ENCODE measurements at regions not wholly inside any gene's neighbourhood (a gene's known extent, or its start where the extent isn't known, plus 50 kb on each side); places are given as distances from the start of the nearest gene placed in this dataset.

DNA sequence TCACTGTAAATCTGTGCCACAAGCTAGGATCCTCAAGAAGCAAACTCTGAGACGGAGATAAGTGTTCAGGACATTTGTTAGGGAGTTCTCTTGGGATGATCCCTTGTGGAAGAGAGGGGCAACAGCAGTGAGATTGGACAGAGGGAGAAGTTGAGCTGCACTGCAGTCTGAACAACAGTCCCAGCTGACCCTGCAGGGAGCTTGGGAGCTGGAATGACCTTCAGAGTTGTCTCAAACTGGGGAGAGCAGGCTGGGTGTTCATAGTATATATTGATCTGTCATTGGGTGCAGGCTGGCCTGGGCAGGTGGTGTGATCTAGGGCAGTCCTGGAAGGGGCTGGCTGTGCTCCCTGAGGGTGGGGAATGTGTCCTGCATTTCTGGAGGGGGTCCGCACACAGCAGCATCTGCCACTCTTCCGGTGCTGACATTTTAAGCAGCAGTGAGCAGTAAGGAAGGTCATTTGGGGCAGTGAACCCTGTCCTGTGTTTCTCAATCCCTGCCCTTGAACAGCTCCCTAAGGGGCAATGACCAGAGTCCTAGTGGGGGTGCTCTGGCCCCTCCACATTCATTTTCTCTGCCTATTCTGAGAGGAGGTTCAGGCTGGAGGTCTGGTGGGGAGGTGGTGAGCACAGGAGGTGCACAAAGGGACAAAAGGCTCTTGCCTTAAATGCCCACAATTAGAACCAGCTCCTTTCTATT is 90.2 kb upstream of the PPM1J start:
- TF ChIP-seq, protein P1, sequence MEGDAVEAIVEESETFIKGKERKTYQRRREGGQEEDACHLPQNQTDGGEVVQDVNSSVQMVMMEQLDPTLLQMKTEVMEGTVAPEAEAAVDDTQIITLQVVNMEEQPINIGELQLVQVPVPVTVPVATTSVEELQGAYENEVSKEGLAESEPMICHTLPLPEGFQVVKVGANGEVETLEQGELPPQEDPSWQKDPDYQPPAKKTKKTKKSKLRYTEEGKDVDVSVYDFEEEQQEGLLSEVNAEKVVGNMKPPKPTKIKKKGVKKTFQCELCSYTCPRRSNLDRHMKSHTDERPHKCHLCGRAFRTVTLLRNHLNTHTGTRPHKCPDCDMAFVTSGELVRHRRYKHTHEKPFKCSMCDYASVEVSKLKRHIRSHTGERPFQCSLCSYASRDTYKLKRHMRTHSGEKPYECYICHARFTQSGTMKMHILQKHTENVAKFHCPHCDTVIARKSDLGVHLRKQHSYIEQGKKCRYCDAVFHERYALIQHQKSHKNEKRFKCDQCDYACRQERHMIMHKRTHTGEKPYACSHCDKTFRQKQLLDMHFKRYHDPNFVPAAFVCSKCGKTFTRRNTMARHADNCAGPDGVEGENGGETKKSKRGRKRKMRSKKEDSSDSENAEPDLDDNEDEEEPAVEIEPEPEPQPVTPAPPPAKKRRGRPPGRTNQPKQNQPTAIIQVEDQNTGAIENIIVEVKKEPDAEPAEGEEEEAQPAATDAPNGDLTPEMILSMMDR (IDR thresholded peaks at IDR 0.05; ENCODE audit: low read depth, low read length, missing input control): no peak
- TF ChIP-seq, protein P2, sequence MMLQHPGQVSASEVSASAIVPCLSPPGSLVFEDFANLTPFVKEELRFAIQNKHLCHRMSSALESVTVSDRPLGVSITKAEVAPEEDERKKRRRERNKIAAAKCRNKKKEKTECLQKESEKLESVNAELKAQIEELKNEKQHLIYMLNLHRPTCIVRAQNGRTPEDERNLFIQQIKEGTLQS (IDR thresholded peaks at IDR 0.05): no peak
- TF ChIP-seq, protein P3, sequence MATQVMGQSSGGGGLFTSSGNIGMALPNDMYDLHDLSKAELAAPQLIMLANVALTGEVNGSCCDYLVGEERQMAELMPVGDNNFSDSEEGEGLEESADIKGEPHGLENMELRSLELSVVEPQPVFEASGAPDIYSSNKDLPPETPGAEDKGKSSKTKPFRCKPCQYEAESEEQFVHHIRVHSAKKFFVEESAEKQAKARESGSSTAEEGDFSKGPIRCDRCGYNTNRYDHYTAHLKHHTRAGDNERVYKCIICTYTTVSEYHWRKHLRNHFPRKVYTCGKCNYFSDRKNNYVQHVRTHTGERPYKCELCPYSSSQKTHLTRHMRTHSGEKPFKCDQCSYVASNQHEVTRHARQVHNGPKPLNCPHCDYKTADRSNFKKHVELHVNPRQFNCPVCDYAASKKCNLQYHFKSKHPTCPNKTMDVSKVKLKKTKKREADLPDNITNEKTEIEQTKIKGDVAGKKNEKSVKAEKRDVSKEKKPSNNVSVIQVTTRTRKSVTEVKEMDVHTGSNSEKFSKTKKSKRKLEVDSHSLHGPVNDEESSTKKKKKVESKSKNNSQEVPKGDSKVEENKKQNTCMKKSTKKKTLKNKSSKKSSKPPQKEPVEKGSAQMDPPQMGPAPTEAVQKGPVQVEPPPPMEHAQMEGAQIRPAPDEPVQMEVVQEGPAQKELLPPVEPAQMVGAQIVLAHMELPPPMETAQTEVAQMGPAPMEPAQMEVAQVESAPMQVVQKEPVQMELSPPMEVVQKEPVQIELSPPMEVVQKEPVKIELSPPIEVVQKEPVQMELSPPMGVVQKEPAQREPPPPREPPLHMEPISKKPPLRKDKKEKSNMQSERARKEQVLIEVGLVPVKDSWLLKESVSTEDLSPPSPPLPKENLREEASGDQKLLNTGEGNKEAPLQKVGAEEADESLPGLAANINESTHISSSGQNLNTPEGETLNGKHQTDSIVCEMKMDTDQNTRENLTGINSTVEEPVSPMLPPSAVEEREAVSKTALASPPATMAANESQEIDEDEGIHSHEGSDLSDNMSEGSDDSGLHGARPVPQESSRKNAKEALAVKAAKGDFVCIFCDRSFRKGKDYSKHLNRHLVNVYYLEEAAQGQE (IDR thresholded peaks at IDR 0.05): no peak
- TF ChIP-seq RAD21 (IDR thresholded peaks at IDR 0.05) (no peak), FOXA1 (IDR thresholded peaks at IDR 0.05) (no peak), GABPA (IDR thresholded peaks at IDR 0.05 in 1 of 2, conservative IDR thresholded peaks at IDR 0.05 in 1 of 2) (no peak), YY1 (IDR thresholded peaks at IDR 0.05) (no peak), EGR1 (IDR thresholded peaks at IDR 0.05; ENCODE audit: low read depth in 2 of 2) (no peak), TAF1 (conservative IDR thresholded peaks at IDR 0.05) (no peak)
- TF ChIP-seq, protein P4, sequence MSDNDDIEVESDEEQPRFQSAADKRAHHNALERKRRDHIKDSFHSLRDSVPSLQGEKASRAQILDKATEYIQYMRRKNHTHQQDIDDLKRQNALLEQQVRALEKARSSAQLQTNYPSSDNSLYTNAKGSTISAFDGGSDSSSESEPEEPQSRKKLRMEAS (IDR thresholded peaks at IDR 0.05): no peak
